NCI-H2171 treated with DMSO at 0.1 percent for 48 hours (cell line): ENCODE measurements at regions not wholly inside any gene's neighbourhood (a gene's known extent, or its start where the extent isn't known, plus 50 kb on each side); places are given as distances from the start of the nearest gene placed in this dataset.
"Not testable (repeated sequence)": the region's sequence is repeated elsewhere in the genome, so short reads cannot be mapped to it uniquely, and the experiment has no call there.

Source experiments
- DNase-seq: peaks from one replicate; lab custom pipeline; 2025; lab: John Stamatoyannopoulos, UW

DNA sequence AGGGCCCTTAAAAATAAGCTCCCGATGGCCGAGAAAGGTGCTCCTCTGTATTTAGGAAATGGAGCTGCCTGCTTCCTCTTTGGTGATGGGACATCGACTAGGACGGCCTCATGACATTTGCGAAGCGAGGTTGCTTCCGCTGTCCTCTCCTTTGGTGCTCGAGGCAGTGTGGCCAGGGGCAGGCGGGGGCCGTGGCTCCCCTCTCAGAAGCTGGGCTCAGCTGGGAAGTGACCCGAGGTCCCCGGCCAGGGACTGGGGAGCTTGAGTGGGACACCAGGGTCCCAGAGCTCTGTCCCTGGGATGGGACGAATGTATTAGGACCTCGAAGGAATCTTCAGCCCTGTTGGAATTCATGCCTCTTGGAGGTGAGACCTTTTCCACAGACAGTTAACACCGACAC, 151.1 kb downstream of the CTTN start:
- DNase-seq: no peak

DNA sequence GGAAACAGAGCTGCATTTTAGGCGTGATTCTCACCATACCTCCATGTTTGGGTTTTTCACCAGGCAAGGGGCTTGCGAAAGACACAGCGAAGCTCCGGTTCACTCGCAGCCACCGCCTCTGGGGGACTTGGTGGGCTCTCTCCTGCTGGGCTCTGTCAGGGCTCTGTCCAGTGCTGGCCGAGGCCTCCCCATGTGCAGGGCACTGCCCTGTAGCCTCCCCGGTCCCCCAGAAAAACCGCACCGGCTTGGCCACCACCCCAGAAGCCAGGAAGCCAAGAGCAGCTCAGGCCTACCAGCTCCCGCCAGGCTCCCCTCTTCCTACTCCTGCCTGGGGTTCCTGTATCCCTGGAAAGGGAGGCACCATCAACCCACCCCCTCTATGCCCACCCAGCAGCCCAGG, 151.5 kb downstream of the CTTN start:
- no peak for DNase-seq

DNA sequence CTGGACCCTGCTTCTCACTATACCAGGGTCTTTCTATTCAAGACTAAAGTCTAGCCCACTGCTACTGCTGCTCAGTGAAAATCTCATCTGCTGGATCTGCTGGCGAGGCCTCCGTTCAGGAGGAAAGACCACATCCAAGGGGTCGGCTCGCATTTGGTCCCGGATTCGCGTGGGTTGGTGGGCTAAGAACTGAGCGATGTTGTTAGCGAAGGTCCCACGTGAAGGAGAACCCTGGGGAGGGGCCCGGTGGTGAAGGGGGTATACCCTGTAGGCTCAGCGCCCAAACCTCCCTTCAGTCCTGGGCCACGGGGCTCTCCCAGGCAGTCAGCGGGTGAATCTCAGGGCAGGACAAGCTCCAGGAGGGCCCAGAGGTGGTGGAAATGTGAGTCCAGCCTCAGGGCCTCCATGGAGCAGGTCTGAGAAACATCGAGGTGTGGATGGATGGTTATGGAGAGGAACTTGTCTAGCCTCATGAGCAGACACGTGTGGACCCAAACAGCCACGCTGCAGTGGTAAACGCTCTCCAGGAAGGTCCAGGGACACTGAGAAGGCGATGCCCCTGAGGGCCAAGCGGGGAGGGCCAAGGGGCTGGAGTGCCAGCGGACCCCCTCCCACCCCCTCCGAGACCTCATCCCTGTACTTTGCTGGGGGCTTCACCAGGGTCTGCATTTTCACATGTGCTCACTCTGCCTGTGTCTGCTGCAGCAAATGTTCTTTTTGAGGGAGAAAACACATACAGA, 152.3 kb downstream of the CTTN start:
- no peak for DNase-seq

DNA sequence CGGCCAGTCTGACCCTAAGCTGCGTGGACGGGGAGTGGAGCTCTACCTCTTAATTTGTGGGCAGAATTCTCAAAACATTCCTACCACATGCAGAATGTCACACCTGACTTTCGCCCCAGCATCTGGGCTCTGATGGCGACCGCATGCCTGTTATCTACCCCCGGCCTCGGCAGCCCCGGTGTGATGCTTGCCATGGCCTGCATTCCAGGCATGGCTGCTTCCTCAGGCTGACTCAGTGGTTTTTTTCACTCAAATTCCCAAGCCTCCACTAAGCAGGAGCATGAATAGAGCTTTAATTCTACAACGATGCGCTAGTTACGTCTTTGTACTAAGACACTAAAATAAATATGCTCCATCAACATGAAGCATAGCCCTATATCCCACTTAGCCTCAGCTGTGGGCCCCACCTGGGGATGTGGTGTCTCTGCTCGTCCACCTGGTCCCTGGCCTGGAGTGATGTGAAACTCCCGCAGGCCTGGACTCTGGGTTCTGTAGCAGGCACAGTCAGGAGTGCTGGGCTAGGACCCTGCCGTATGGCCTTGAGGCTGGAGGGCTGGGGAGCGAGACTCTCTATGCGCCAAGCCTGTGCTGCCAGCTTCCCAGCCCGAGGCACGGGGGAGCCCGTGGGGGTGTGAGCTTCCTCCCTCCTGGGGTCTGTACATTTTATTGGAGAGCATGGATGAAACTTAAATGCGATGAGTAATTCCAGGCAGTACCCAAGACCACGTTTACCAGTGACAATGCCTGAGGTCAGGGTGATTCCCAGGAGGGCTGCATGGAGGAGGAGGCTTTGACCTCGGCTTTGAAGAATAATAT, 153.2 kb downstream of the CTTN start:
- no peak for DNase-seq

DNA sequence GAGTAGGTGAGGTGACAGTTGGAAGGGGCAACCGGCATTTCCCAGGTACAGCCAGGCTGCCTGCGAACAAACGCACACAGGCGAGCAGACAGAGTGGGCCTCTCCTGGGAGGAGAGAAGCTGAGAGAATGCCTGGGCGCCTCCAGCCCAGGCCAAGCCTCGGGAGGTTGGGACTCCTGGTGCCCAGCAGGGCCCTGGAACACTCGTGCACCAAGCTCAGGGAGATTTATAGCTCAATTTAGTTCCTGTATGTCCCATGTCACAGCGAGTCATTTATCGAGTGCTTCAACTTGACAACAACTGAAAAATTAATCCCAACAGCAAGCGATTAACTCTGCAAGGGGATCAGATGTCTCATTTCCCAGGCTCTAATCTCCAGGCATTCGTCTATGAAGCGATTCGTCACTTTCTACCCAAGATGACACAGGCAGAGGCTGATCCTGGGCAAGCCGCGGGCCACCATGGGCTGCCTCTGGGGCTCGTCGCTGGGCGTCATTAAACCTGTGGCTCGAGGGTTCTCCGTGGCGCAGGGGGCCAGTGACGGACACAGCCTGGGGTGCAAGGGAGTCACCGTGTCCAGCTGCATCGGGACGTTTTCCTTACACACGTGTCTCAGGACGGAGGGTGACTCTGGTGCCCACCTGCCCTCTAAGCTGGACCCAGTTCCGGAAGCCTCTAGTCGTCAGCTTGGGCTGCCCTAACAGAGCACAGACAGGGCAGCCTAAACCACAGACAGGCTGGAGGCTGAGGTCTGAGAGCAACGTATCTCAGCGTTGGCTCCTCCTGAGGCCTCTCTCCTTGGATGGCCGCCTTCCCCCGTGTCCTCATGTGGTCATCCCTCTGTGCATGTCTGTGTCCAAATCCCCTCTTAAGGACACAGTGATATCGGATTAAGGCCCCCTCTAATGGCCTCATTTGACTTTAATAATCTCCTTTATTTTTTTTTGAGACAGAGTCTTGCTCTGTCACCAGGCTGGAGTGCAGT, 154.1 kb downstream of the CTTN start:
- no peak for DNase-seq

DNA sequence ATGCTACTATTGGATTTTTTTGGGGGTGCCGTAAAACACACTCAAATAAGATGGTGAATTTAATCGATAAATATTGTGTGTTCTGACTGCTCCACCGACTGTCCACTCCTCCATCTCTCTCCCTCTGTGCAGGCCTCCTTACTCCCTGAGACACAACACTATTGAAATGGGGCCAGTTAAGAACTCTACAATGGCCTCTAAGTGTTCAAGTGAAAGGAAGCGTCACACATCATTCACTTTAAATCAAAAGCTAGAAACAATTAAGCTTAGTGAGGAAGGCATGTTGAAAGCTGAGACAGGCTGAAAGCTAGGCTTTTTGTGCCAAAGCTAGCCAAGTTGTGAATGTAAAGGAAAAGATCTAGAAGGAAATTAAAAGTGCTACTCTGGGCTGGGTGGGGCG, 156.7 kb downstream of the CTTN start:
- no peak for DNase-seq

DNA sequence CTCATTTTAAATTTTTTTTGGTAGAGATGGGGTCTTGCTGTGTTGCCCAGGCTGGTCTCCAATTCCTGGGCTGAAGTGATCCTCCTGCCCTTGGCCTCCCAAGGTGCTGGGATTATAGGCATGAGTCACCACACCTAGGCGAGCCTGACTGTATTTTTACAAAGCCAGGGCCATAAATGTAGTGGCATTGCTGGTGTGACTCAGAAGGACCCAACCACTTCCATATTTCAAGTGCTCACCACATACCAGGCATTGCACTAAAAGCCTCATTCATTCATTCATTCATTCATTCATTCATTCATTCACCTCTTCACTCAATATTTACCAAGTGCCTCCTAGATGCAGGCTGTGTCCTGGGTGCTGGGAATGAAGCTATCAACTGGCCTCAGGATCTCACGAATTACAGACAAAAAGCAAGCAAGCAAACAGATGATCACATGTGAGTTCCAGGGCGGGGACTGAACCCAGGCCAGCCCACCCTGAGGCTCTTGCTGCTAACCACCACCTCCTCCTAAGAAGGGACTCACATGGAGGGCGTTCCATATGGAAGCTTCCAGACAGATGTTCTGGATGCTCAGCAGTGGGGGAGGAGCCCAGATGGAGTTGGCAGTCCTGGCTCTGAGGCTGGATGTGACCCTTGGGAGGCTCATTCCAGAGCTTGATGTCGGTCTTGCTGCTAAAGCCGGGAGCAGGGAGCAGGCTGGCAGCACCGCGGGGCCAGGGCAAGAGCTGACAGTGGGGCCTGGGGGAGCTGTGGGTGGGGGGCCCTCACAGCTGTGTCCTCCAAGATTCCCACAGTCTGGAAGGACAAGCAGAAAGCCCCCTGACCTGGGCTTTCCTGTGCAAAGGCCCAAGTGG, 158.8 kb downstream of the CTTN start:
- DNase-seq: peak; percentile 8

DNA sequence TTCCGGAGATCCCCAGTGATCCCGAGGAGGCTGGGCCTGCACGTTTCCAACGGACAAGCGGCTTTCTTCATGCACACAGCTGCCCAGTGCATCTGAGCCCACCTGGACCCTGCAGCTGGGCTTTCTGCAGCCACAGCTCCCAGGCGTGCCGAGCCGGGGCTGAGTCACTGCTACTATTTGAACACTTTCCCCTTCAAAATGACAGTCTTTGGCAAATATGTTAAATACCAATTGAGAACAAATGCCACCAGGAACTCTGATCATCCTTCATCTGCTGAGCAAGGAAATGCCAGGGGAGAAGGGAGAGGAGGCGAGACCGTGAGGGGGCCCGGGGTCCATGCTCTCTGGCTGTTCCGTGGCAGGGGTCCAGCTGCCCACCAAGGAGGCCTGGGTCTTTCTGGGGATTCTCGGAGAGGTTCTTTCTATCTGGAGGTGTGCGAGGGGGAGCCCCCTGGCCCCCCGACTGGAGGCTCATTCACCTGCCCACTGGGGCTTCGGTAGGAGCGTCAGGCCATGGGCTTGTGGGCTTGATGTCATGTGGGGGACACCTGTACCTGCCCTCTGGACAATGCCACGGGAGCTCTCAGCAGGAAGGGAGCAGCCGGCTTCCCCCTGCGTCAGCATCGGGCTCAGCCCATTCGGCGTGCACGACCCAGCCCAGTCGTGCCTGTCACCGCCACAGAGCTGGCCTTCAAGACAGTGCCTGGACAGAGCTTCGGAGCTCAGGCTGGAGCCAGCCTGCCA, 159.6 kb downstream of the CTTN start:
- no peak for DNase-seq

DNA sequence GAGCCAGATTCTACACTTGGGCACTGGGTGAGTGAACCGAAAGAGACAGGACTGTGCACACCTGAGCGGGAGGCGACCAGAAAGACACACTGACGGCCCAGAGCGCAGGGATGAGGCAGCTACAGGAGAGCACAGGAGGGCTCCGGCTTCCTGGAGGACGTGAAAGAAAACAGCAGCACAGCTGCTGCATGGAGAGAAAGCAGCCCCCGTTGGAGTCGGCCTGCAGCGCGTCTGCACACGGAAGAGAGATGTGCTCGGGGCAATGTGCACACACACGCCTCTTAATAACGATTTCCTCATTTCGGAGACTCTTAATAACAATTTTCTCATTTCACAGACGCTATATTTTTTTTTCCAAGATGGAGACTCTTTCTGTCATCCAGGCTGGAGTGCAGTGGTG, 160.4 kb downstream of the CTTN start:
- DNase-seq: no peak

DNA sequence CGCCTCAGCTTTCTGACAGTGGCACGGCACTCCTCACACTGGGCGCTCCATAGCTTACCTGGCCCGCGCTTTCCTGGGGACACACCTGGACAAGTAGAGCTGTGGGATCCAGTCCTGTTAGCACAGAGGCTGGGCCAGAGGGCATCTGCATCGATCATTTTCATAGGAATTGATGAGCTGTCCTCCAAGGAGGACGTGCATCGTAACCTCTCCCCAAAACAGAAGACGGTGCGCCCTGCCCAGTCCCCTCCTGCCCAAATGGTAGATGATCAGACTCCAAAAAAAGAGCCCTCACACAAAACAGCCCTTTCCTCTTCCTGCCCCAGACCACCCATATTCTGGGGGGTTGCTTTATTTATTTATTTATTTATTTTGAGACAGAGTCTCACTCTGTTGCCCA, 161.2 kb downstream of the CTTN start:
- DNase-seq: no peak

DNA sequence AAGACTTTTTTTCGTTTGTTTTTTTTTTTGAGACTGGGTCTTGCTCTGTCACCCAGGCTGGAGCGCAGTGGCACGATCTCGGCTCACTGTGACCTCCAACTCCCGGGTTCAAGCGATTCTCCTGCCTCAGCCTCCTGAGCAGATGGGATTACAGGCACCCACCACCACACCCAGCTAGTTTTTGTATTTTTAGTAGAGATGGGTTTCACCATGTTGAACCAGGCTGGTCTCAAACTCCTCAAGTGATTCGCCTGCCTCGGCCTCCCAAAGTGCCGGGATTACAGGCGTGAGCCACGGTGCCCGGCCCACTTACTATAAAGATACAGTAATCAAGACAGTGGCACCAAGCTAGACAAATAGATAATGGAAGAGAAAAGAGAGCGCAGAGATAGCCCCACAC, 162.3 kb downstream of the CTTN start:
- not testable (repeated sequence) for DNase-seq

DNA sequence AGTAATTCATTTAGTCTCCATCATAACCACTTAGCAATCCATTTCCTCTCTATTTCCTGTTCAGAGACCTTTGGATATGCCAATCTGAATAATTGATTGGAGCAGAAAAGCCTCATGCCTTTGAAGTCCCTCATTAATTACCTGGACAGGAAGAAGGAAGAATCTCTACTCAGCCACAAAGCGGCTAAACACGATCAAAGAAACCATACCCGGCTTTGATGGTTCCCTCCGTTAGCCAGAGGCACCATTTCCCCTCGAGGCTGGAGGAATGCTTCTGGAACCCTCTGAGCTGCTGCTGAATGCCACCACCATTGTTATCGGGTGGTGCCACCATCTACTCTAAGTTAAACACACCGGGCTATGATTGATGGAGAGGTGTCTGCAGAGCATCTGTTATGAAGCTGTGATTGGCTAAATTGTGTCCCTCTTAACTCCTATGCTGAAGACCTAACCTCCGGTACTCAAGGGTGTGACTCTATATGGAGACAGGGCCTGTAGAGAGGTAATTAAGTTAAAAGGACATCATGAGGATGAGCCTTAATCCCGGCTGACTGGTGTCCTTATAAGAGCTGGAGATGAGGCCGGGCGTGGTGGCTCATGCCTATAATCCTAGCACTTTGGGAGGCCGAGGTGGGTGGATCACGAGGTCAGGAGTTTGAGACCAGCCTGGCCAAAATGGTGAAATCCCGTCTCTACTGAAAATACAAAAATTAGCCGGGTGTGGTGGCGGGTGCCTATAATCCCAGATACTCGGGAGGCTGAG, 168.6 kb downstream of the CTTN start:
- DNase-seq: no peak

DNA sequence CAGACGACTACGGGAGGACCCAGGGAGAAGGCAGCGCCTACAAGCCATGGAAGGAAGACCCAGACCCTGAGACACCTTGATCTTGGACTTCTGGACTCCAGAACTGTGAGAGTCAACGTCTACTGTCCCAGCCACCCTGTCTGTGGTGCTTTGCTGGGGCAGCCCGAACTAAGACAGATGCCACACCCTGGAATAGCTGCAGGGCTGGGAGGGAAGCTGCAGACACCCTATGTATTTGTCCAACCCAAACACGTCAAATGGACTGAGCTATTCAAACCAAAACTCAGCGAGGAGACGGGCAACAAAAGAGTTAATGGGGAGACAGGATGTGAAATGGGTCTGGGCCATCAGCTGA, 169.3 kb downstream of the CTTN start:
- DNase-seq: no peak

DNA sequence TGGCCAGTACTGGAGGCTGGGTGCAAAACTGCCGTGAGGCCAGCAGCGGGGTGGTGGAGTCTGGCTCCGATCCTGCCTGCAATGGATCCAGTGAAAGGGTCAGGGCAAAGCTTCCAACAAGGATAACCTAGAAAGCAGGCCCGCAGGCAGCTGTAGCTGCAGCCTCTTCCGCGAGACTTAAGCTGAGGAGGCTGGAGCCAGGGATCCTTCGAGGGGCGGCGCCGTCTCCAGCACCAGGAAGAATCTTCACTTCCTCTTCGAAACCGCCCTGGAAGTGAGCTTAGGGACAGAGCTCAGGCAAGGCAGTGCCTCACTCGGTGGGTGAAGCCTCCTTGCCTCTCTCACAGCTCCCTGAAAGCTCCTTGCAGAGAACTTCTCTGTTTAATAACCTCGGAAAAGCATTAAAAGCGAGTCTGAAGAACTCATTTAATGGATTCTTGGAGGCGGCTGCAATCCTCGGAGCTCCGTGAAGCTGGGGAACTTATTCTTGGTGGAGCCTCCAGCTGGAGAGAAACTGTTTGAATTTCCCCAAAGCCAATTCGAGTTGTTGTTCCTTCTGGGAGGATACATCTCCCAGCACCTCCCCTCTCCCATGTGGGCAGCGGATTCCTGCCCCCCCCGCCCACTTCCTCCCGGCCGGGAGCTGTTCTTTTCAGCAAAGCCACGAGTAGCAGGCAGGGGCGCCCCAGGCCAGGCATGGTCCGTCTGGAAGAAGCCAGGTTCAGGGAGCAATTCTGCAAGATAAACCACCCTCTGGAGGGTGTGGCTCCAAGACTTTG, 169.9 kb downstream of the CTTN start:
- no peak for DNase-seq

DNA sequence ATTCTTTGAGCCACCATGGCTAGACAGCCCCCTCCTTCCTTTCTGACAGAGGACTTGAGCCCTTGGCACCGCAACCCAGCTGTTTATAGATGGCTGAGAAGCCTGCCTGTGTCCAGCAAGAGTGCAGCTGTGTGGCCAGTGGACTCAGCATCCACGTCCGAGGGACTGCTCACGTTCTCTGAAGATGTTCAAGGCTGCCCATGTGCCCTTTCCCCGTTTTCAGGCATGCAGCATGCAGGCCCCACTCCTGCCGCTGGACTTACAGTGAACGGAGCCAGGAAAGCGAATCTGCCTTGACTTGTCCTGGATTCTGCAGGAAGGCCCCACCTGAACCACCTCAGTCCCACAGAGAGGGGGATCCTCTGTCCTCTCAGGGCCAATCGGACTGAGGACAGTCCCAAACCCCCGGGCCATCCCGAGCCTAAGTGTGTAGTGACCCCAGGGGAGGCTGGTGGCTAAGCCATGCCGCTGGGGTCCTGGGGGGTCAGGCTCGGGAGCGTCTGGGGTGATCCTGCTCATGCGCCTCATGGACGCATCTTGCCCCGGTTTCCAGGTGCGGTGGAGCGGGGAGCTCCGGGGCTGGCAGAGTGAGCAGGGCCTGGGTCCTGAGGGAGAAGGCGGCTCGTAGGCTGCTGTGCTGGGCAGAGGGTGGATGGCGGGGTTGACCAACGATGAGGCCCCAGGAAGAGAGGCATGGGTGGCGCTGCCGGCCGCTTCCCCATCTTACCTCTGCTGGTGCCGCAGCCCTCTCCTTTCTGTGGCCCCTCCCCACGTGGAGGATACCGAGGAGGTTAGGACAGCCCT, 170.7 kb downstream of the CTTN start:
- DNase-seq: no peak

DNA sequence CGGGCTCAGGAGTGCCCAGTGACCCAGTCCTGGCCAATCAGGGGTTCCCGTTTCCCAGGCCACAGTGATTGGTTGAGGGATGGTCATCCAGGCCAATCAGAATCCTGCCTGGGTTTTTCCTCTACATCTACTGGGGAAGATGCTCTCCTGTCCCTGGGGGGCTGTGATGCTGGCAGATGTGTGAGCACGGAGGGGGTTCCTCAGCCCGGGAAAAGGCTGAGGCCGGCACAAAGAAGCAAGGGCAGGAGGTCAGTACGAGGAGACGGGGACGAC, 171.2 kb downstream of the CTTN start:
- no peak for DNase-seq

DNA sequence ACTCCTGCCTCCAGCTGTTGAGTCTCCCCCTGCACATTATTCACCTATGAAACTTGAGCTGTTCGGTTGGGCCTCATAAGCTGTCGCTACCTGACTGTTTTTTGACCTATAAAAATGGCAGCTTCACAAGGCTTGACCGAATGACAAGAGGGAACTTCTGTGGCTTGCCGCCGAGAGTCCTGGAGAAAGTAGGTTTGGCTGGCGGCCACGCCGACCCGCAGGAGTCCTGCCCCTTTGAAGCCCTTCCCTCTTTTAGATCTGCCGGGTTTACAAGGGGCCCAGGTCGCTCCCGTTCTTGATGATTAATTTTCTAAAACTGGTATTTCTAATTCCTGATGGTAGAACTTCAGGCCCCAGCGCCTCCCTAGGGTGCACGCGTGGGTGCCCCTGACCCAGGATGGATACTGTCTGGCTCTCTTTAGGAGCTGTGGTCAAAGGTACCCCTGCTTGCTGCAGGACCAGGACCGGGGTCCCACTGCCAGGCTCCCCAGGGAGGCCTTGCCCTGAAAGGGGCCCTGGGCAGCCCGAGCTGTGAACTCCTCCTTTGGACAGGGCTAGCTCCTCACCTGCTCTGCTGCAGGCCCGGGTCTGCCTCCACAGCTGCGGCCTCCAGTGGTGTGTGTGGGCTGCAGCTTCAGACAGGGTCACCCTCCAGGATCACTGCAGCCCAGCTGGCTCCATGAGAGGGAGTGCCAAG, 171.8 kb downstream of the CTTN start:
- no peak for DNase-seq
